Renal pelvis (tissue), 1 donor: ENCODE measurements at regions not wholly inside any gene's neighbourhood (a gene's known extent, or its start where the extent isn't known, plus 50 kb on each side); places are given as distances from the start of the nearest gene placed in this dataset.

Source experiments
- DNase-seq: peaks from one replicate; pipeline ENCODE4 v3.0.0-alpha.2; 2013

DNA sequence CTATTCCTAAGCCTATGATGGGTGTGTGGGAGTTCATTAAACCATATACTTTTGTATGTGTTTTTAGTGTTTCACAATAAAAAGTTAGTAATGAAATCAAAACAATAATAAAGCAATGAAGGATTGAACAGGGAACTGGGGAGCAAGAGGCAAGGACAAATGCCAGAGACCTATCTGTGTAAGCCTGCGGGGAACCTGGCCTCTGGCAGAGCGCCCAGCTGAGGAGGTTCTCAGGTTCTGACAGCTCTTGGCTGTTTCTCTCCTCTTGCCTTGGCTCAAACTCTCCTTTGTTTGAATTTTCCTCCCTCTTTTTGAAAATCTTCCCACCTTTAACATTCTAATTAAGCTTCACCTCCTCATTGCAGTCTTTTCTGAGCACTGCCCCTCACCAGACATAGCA lies 200.0 kb upstream of the NCKAP5 start:
- no peak for DNase-seq

GRCh38 chr2:133768658-133769435 lies 200.6 kb upstream of the NCKAP5 start:
- DNase-seq = no peak

DNA sequence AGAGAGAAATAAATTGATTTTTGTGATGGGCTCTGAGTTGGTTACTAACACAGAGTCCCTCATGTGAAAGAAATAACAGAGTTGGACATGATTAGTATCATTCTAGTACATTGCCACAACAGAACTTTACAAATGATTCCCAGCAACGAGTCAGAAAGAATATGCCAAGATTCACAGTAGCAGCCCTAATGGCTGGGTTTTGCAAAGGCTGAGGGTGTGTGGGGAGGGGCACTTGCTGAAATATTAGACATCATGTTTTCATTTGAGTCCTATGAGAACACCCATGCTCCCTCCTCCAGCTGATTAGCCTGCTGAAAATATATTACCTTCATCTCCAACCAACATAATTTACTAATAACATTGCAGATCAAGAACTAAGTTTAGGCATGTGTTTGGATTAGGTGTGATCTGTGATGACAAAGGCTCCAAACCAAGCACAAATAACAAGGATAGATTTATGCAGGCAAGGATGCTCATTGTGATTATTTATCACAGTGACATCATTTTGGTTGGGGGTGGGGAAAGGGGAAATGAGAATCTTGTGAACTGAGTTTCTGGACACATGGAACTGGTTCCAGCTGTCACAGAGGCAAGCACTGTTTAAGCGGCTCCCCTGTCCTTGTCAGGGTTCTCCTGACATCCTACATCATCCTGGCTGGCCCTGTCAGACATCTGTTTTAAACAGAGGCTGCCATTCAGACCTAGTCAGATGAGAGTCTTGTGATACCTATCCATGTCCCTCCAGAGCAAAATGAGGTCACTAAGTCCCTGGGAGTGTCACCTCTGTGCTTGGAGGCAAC lies 205.8 kb upstream of the NCKAP5 start:
- DNase-seq = no peak

GRCh38 chr2:133774654-133775015 lies 206.4 kb upstream of the NCKAP5 start:
- no peak for DNase-seq

DNA sequence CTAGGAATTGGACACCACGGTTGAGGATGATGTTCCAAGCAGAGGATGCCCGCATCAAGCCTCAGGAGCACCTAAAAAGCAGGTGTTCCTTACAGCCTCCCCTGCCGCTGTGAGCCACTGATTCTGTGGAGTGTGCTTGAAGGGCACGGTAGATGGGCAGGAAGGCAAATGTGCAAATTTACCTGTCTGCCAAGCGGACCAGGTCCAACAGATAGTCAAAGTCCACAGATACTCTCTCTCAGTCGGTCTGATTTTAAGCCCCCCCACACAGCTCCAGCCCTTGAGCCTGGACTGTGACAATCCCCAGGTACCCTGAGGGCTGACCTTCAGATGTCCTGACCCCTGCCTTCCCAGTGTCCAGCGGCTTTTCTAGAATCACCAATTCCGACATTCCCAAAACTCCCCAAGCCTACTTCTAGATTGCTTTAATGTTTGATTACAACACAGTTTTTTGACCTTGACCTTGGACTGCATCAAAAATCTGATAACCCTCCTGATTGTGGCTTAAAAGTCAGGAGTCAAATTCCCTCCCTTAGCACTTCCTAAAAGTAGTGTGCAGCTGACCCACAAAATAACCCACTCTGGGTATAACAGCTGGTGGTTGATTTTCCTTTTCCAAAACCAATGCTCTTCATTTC lies 208.8 kb upstream of the NCKAP5 start:
- DNase-seq = no peak

- no peak for DNase-seq
These were observed 209.3 kb upstream of the NCKAP5 start for GRCh38 chr2:133777574-133777960.

DNA sequence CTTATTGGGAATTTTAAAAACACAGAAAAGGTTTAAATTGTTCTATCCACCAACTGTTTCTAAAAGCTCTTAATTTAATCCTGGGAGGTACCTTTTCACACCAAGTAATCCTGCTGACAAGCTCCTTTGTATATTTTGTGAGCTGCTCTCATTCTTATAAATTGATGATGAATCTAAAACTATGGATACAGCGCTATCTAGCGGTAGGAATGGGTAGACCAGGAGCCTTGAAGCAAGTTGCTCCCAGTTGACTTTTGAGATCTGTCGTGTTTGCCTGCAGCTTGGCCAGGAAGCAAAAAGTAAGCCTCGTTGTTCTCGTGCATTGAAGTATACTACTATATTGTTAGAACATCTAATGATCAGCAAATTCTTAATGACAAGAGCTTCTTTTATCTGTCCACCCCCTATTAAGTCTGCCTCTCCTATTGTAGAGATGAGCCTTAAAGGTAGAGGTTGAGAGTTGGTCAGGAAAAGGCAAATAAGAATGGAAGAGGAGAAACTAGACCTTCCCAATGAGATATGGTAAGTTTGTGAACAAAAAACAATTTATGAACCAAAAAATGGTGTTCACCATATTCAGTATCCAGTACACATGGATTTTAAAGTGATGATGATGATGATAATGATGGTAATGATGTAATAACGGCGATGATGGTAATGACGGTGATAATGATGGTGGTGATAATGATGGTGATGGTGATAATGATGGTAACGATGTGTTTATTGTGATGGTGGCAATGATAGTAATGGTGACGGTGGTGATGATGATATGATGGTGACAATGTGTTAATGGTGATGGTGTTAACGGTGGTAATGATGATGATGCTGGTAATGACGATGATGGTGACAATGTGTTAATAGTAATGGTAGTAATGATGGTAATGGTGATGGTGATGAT lies 212.1 kb upstream of the NCKAP5 start:
- peak; percentile 80 for DNase-seq

GRCh38 chr2:133780997-133781513 lies 212.8 kb upstream of the NCKAP5 start:
- DNase-seq = no peak

GRCh38 chr2:133787207-133787606 lies 218.9 kb upstream of the NCKAP5 start:
- DNase-seq = no peak

- no peak for DNase-seq
These were observed 219.4 kb upstream of the NCKAP5 start for GRCh38 chr2:133787651-133788050.

GRCh38 chr2:133788386-133788785 lies 220.1 kb upstream of the NCKAP5 start:
- DNase-seq = no peak

DNA sequence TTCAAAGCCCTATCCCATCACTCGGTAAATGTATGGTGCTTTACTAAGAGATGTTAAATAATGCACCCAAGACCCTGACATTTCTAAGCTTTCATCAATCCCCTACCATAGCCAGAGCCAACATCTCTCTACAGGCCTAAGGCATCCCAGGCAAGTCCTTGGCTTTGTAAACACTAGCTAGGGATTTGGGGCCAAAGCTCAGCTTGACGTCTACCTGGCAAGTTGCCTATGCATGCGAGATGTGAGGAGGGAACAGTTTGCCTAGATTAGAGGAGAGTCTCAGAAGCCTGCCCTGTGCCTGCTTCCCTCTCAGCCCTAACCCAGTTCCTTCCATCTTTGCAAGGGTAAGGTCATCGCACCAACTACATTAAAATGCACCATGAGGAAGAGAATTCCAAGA lies 221.5 kb upstream of the NCKAP5 start:
- no peak for DNase-seq

DNA sequence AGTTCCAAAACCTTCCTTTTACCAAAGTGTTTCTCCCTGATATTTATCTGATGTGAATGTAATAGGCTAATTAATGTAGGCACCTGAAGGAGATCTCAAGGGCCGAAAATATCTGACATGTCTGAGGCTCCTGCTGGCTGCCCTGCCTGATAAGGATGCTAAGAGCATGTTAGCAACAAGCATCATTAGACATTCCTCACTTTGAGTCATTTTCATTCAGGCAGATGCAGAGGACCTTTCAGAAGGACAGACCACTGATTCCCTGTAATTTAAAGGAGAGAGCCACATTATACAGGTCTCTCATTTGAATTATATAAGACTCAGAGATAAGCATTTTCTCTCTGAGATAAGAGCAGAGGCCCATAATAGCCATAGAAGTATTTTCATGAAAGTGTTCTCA lies 222.4 kb upstream of the NCKAP5 start:
- DNase-seq = no peak

DNA sequence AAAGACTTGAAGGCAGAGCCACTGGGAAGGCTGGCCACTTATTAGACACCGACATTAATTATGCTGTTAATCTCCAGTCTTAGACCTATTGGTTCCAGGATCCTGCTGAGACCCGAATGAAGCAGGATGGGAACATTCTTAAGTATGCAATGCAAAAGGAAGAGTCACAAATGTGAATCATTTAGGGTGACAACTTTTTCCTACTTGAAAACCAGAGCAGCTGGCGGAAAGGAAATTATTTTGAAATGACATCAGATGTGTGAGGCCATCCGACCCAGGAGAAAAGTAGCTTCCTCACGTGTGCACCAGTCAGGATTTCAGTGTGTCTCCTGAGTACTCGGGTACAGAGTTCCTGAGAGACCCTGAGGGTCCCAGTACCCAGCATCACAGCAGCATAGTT lies 222.9 kb upstream of the NCKAP5 start:
- no peak for DNase-seq

- DNase-seq = no peak
These were observed 224.0 kb upstream of the NCKAP5 start for GRCh38 chr2:133792223-133792622.

DNA sequence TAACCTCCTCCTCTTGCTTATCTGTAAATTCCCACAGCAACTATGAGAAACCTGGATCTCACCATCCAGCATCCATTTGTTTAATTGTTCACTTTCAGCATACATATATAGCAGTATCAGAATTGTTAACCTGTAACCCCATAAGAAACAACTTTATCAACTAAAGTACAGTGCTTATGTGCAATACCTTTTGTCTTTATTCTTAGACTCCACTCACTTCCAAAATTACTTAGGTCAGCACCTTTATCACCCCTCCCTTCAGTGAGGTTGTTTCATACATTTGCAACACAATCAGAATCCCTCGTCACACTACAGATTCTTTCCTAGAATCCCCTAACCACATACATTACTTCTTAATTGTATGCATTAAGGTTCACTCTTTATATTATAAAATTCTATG lies 225.9 kb upstream of the NCKAP5 start:
- DNase-seq = no peak

GRCh38 chr2:133801946-133802345 lies 233.7 kb upstream of the NCKAP5 start:
- no peak for DNase-seq

- no peak for DNase-seq
These were observed 234.3 kb upstream of the NCKAP5 start for GRCh38 chr2:133802409-133803039.

DNA sequence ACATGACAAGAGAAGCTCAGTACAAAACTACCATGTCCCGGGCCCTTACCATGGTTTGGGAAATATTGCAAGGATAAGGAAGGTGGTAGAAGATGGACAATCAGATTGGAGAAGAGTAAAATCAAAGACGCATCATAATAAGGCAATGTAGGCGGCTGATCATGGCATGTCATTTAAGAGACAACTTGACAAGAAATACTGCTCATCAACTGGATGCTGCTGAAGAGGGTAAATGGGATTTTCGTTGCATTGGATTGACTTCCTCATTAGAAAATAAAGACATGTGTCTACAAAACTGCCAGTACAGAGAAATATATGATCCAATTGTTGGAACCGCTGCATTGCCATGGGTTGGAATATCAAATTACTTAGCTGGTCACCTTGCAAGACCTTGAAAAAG lies 238.3 kb upstream of the NCKAP5 start:
- DNase-seq = no peak

DNA sequence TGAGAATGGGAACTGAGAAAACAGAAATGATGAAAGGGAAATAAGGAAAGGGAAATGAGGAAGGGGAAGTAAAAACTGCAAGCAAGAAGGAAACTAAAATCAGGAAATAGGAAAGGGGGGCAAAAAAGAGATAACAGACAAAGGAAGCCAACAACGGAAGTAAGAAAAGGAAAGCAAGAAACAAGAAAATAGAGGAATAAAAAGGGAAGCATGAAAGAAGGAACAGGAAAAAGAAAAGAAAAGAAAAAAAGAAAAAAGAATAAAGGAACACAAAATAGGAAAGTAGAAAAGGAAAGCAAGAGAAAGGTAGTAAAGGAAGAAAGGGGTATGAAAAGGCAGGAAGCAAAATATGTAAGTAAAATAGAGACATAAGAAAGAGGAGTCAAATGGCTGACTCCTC lies 241.2 kb upstream of the NCKAP5 start:
- DNase-seq = no peak

- no peak for DNase-seq
These were observed 242.3 kb upstream of the NCKAP5 start for GRCh38 chr2:133810559-133810958.
